ENCODE measurements at regions not wholly inside any gene's neighbourhood (a gene's known extent, or its start where the extent isn't known, plus 50 kb on each side); places are given as distances from the start of the nearest gene placed in this dataset.
"Not testable (repeated sequence)": the region's sequence is repeated elsewhere in the genome, so short reads cannot be mapped to it uniquely, and the experiment has no call there.

- no peak for DNase-seq (ENCODE audit: low spot score)
These were observed 585.1 kb upstream of the NETO1 start for GRCh38 chr18:73452866-73453265.

GRCh38 chr18:73446502-73446901, 578.7 kb upstream of the NETO1 start:
- DNase-seq (ENCODE audit: low spot score) = no peak

GRCh38 chr18:73431620-73432019, 563.8 kb upstream of the NETO1 start:
- DNase-seq (ENCODE audit: low spot score) = no peak

DNA sequence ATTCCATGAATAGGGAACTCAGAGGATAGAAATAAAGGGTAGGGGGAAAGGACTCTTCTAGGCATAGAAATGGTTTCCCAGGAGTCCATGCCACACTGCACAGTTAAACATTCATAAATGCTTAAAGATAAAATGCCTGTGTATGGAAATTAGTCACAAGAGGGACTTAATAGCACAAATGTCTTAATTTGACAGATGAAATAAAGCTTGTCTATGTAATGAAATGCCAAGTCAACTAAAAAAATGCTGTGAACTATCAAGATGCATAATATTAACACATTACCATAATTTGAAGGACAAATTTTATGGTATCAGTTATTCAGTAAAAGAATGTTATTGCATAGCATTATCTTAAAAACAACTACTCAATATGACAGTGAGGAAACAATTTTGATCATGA, 553.2 kb upstream of the NETO1 start:
- no peak for DNase-seq (ENCODE audit: low spot score)

GRCh38 chr18:73419531-73419930, 551.7 kb upstream of the NETO1 start:
- DNase-seq (ENCODE audit: low spot score) = peak; percentile 10

- no peak for DNase-seq (ENCODE audit: low spot score)
These were observed 546.8 kb upstream of the NETO1 start for GRCh38 chr18:73414598-73414997.

DNA sequence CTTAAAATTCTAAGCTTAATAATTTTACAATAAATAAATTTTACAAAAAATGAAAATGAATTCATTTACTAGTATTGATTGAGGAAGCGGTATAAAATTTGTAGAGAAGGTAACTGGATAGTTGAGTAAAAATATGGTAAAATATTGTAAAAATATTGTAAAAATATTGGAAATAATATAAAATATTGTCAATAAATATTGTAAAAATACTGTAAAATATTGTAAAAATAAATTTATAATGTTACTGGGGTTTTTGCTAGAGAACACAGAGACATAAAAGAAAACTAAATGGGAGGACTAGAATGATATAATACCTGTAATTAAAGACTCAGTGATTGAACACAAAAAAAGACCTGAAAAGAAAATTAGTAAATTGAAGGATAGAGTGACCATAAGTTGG, 546.3 kb upstream of the NETO1 start:
- no peak for DNase-seq (ENCODE audit: low spot score)

- DNase-seq (ENCODE audit: low spot score) = no peak
These were observed 541.5 kb upstream of the NETO1 start for GRCh38 chr18:73409242-73409641.

DNA sequence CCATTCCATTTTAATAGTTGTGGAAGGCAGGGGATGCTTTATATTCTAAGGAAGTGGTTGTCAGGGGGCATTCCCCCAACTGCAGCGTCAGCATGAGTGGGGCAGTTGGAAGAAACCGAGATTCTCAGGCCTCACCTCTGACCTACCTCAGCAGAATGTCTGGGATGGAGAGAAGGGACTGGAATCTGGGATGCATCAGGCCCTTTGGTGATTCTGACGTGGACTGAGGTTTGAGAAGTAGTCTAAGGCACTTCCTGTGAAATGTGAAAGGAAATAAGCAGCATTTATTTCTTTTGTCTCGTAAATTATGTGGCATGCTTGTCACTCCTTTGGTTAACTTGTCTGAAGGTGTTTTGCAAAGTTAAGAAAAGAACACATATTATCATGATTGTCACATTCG, 540.7 kb upstream of the NETO1 start:
- no peak for DNase-seq (ENCODE audit: low spot score)

DNA sequence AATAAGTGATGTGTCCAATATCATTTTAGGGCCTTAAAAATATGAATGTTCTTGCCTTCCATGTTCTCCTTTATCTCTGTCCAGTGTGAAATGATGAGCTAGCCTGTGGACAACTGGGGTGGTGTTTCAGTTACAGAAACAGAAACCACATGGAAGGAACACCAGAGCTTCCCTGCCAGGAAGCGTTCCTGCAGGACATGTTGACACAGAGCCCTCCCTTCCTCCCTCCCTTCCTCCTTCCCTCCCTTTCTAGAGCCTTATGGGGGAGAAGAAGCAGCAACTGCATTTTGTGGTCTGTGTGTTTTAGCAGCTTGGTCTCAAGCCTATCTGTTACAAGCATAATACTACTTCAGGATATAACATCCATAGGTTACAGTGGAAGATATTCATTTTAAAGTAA, 539.7 kb upstream of the NETO1 start:
- no peak for DNase-seq (ENCODE audit: low spot score)

- no peak for DNase-seq (ENCODE audit: low spot score)
These were observed 516.5 kb upstream of the NETO1 start for GRCh38 chr18:73384246-73384645.

GRCh38 chr18:73381699-73382036, 513.9 kb upstream of the NETO1 start:
- no peak for DNase-seq (ENCODE audit: low spot score)

DNA sequence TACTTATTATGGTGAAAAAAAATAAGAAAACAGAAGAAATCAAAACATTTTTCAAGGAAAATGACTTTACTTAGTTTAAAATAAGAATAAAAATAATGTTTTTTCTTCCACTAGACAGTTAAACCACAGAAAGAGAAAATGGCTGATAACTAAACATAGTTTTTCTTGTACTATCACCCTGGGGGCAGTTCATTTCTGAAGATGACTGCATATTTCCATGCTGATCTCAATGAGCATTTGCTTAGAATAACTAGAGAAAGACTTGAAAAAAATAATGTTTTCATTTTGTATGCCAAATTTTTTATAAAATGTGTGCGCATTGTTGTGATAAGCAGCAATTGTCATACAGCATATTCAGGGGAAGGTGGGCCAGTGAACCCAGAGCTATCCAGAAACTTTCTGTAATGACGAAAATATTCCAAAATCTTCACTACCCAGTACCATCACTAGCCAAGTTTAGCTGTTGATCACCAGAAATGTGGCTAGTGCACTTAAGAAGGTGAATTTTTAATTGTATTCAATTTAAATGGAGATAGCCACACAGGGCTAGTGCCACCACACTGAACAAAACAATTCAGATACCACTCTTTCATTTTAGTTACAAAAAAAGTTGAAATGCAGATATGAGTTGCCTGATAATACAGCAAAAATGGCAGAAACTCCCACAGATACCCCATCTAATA, 513.4 kb upstream of the NETO1 start:
- no peak for DNase-seq (ENCODE audit: low spot score)

- no peak for DNase-seq (ENCODE audit: low spot score)
These were observed 498.9 kb upstream of the NETO1 start for GRCh38 chr18:73366713-73367112.

DNA sequence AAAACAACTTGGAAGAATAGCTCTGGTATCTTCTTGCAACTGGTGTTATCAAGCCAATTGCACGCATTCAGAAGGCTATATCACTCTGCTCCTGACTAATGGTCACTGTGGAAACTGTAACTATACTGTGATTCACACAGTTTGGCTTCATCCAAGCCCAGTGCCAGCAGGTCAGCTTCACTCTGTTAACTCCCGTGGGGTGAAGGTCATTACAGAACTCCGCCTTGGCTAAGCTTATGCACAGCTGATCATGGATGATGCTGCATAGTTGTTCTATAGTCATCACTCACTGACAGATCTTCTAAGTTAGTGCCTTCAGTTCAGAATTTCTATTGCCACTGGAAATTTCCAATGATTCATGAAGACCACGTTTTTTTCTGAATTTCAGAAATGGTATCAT, 497.2 kb upstream of the NETO1 start:
- no peak for DNase-seq (ENCODE audit: low spot score)

DNA sequence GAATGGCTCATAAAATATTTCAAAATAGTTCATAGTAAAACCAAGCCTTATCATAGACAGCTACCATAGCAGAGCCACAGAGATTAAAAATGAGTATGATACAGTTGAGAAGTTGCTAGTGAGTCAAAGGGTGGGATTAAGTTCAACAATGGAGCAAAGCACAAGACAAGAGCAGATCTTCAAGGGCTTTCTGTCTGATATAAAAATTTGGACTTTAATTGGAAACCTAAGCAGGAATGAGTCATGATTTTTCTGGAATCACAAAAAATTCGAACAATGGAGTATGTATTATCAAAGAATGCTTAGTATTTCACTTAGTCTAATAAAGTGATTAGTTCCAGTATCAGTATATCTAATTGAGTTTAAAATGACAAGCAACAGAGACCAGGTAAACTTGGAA, 487.3 kb upstream of the NETO1 start:
- no peak for DNase-seq (ENCODE audit: low spot score)

DNA sequence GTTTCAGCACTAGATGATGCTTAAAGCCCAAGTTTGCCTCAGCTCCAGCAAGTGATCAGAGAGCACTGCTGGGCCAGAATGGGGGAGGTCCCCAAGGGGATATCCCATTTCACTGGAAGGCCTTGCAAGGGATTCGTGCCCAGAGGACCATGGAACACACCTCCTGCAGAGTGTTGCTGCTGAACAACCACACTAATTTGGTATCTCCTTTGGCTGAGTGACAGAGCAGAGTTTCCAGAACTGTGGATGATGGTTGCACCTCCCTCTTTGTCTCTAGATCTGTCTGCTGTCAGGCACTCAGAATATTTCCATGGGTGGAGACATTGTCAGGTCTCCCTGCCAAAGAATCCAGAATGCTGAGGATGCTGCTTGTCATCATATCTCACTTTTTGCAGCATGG, 484.8 kb upstream of the NETO1 start:
- DNase-seq (ENCODE audit: low spot score) = no peak

GRCh38 chr18:73340135-73340977, 472.6 kb upstream of the NETO1 start:
- DNase-seq (ENCODE audit: low spot score) = no peak

- DNase-seq (ENCODE audit: low spot score) = no peak
These were observed 463.5 kb upstream of the NETO1 start for GRCh38 chr18:73331212-73331772.

- DNase-seq (ENCODE audit: low spot score) = not testable (repeated sequence)
These were observed 462.3 kb upstream of the NETO1 start for GRCh38 chr18:73330106-73330505.

DNA sequence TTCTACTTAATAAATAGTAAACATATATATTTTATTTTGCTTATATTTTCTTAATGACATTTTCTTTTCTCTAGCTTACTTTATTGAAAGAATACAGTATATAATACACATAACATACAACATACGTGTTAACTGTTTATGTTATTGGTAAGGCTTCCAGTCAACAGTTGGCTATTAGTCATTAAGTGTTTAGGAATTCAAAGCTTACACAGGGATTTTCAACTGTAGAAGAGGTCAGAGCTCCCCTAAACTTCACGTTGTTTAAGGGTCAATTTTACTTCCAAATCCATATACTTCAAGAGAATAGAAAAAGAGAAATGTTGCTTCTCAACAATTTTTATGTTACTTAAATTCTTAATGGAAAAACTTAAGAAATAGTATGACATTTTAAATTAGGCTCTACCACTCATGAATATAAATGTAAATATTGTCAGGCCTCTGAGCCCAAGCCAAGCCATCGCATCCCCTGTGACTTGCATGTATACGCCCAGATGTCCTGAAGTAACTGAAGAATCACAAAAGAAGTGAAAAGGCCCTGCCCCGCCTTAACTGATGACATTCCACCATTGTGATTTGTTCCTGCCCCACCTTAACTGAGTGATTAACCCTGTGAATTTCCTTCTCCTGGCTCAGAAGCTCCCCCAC, 456.5 kb upstream of the NETO1 start:
- not testable (repeated sequence) for DNase-seq (ENCODE audit: low spot score)

GRCh38 chr18:73318739-73319479, 451.1 kb upstream of the NETO1 start:
- DNase-seq (ENCODE audit: low spot score) = no peak

Data from H4 (cell line).